ENCODE measurements at regions not wholly inside any gene's neighbourhood (a gene's known extent, or its start where the extent isn't known, plus 50 kb on each side); places are given as distances from the start of the nearest gene placed in this dataset.

GRCh38 chr1:181971424-181971823 is 90.1 kb downstream of the ZNF648 start:
- TF ChIP-seq POLR2A (IDR thresholded peaks at IDR 0.05): no peak
- no peak for TF ChIP-seq EP300 (IDR thresholded peaks at IDR 0.05)
